Adrenal gland (tissue), 5 donors: ENCODE measurements at regions not wholly inside any gene's neighbourhood (a gene's known extent, or its start where the extent isn't known, plus 50 kb on each side); places are given as distances from the start of the nearest gene placed in this dataset.

Experiments
- POLR2A ChIP-seq, 2 donors: fragments of 450-650 bp; IDR thresholded peaks; one replicate each; pipeline ENCODE4 v1.6.1; 2017; ENCODE audit warnings: antibody characterized with exemption in 2 of 2, mild to moderate bottlenecking in 2 of 2, moderate library complexity in 1 of 2
- TF ChIP-seq, protein P1 (sequence below), 6 experiments: fragments of 450-650 bp in 4 of 6; fragments of 200-600 bp in 2 of 6; sonication (generic) in 1 of 6; IDR thresholded peaks; 1 replicate in 5 of 6; 2 replicates in 1 of 6; pipeline versions ENCODE4 v1.5.1 to v1.8.0; 2016 to 2021; ENCODE audit warnings: antibody characterized with exemption in 6 of 6, mild to moderate bottlenecking in 2 of 6, moderate library complexity in 1 of 6
- donor health status: DM: no; HTN: no; CAD: no.

DNA sequence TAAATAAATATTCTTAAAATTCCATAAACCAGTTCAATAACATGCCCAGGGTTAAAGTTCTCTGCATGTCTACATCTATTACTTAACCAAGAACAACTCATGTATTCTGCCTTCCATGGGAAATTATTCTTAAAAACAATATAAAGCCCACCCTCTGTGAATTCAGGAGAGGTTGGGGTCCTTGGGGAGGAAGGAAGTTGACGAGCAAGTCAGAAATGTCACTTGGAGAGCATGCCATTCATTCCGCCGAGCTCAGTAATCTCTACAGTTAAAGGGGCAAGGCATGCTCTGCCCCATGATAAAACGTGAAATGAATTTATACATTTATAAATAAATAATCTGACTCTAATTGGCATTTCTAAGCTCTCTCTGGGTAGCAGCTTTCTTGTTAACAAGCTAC lies 405.1 kb downstream of the TOX3 start:
- TF ChIP-seq, protein P1, sequence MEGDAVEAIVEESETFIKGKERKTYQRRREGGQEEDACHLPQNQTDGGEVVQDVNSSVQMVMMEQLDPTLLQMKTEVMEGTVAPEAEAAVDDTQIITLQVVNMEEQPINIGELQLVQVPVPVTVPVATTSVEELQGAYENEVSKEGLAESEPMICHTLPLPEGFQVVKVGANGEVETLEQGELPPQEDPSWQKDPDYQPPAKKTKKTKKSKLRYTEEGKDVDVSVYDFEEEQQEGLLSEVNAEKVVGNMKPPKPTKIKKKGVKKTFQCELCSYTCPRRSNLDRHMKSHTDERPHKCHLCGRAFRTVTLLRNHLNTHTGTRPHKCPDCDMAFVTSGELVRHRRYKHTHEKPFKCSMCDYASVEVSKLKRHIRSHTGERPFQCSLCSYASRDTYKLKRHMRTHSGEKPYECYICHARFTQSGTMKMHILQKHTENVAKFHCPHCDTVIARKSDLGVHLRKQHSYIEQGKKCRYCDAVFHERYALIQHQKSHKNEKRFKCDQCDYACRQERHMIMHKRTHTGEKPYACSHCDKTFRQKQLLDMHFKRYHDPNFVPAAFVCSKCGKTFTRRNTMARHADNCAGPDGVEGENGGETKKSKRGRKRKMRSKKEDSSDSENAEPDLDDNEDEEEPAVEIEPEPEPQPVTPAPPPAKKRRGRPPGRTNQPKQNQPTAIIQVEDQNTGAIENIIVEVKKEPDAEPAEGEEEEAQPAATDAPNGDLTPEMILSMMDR (IDR thresholded peaks at IDR 0.05) = no peak
- TF ChIP-seq POLR2A (IDR thresholded peaks at IDR 0.05) = no peak
